HepG2 (cell line): ENCODE measurements at regions not wholly inside any gene's neighbourhood (a gene's known extent, or its start where the extent isn't known, plus 50 kb on each side); places are given as distances from the start of the nearest gene placed in this dataset.

Source experiments
- ATAC-seq: fragments of 200-7000 bp; cut with Tn5 transposase; 3 replicates; pipeline ENCODE4 v1.9.1; 2020; ENCODE audit warnings: mild to moderate bottlenecking, moderate library complexity
- BruUV-seq: library from RNA; stranded (reverse); fragments of 400-500 nt; replicated peaks from 2 replicates; lab custom pipeline; 2021; lab: Mats Ljungman, UMichigan
- CTCF ChIA-PET: fragments of 300-600 bp; formaldehyde crosslinking; extraction: SDS; loops from one replicate; lab custom pipeline; 2021; ENCODE audit warnings: low total read pairs, inconsistent platforms, low intra/inter-chr PET ratio; lab: Yijun Ruan, JAX
- POLR2A ChIA-PET: fragments of 350-600 bp; sonication (Branson Sonifier 250); formaldehyde crosslinking; loops from one replicate; lab custom pipeline; 2020; ENCODE audit warnings: antibody characterized with exemption, inconsistent platforms; lab: Yijun Ruan, JAX
- DNase-seq: peaks from one replicate; pipeline ENCODE4 v3.0.0-alpha.2; 2015; ENCODE audit warnings: low spot score
- FAIRE-seq: peaks from 3 replicates; lab custom pipeline; 2011; peaks lifted over from hg19 to GRCh38; lab: Jason Lieb, UNC
- H2AFZ ChIP-seq: one replicate; pipeline ENCODE4 v1.6.1; 2011; ENCODE audit warnings: low read length, inconsistent platforms
- H3K27ac ChIP-seq: fragments of 300-600 bp; 3 replicates; pipeline ENCODE4 v1.8.0; 2011; ENCODE audit warnings: mixed run types, mild to moderate bottlenecking, mixed read lengths, low read length, inconsistent platforms; ENCODE audit not compliant: insufficient read depth; ENCODE audit errors: extremely low read length
- H3K27me3 ChIP-seq, 2 experiments: fragments of 200-600 bp in 1 of 2; 2 replicates in 1 of 2; 3 replicates in 1 of 2; pipeline versions ENCODE4 v1.6.0 to v1.8.0; 2011; ENCODE audit warnings: low read length in 2 of 2, mild to moderate bottlenecking in 2 of 2, moderate library complexity in 2 of 2, inconsistent platforms in 1 of 2; ENCODE audit not compliant: insufficient read depth in 2 of 2, control insufficient read depth in 1 of 2
- H3K36me3 ChIP-seq, 2 experiments: fragments of 200-600 bp in 1 of 2; replicated peaks in 1 of 2; 2 replicates in 1 of 2; 3 replicates in 1 of 2; pipeline versions ENCODE4 v1.5.1 to v1.8.0; 2011; ENCODE audit warnings: low read length in 2 of 2, inconsistent platforms in 1 of 2; ENCODE audit not compliant: insufficient read depth in 2 of 2, control insufficient read depth in 1 of 2
- H3K4me1 ChIP-seq: 2 replicates; pipeline ENCODE4 v1.5.1; 2012; ENCODE audit warnings: low read length, inconsistent platforms; ENCODE audit not compliant: insufficient read depth
- H3K4me2 ChIP-seq: 2 replicates; pipeline ENCODE4 v1.6.0; 2011; ENCODE audit warnings: low read depth, low read length, inconsistent platforms
- H3K4me3 ChIP-seq, 3 experiments: fragments of 200-600 bp in 1 of 3; sonication (generic), shearing (Covaris generic) in 1 of 3; replicated peaks in 1 of 3; 2 replicates each; pipeline ENCODE4 v1.5.1; 2011 to 2016; ENCODE audit warnings: low read length in 3 of 3, inconsistent platforms in 2 of 3, low read depth in 2 of 3, mild to moderate bottlenecking in 2 of 3, control low read depth in 1 of 3, mixed read lengths in 1 of 3; ENCODE audit not compliant: insufficient read depth in 1 of 3
- H3K79me2 ChIP-seq: one replicate; pipeline ENCODE4 v1.6.1; 2011; ENCODE audit warnings: low read length, inconsistent platforms; ENCODE audit not compliant: insufficient read depth
- H3K9ac ChIP-seq: 2 replicates; pipeline ENCODE4 v1.6.0; 2011; ENCODE audit warnings: mild to moderate bottlenecking, low read depth, low read length, inconsistent platforms; ENCODE audit not compliant: insufficient read depth
- H3K9me3 ChIP-seq: 2 replicates; pipeline ENCODE4 v1.5.1; 2012; ENCODE audit warnings: mild to moderate bottlenecking, low read length
- H4K20me1 ChIP-seq: 2 replicates; pipeline ENCODE4 v1.6.0; 2011; ENCODE audit warnings: inconsistent platforms, mild to moderate bottlenecking, low read length, moderate library complexity; ENCODE audit not compliant: insufficient read depth
- CENPX ChIP-seq: sonication (generic); formaldehyde crosslinking; IDR thresholded peaks from 2 replicates; pipeline ENCODE4 v1.9.0; 2021; ENCODE audit warnings: mild to moderate bottlenecking, missing genetic modification reagents, moderate library complexity
- ELK4 ChIP-seq: sonication (generic); formaldehyde crosslinking; IDR thresholded peaks from 2 replicates; pipeline ENCODE4 v1.9.0; 2021; ENCODE audit warnings: missing genetic modification reagents, borderline replicate concordance
- IKZF5 ChIP-seq: IDR thresholded peaks from 2 replicates; pipeline ENCODE4 v1.6.1; 2018; ENCODE audit warnings: missing genetic modification reagents, mild to moderate bottlenecking, missing compliant biosample characterization
- KLF15 ChIP-seq: sonication (generic); formaldehyde crosslinking; IDR thresholded peaks from 2 replicates; pipeline ENCODE4 v1.8.1; 2023; ENCODE audit warnings: borderline replicate concordance, mild to moderate bottlenecking, inconsistent platforms, missing genetic modification reagents, mixed read lengths
- NFKB2 ChIP-seq: sonication (generic); formaldehyde crosslinking; IDR thresholded peaks from 2 replicates; pipeline ENCODE4 v1.4.0; 2020; ENCODE audit warnings: missing genetic modification reagents, borderline replicate concordance
- NR2F2 ChIP-seq: IDR thresholded peaks from 2 replicates; pipeline ENCODE4 v1.6.1; 2012; ENCODE audit warnings: low read depth, inconsistent platforms, borderline replicate concordance
- SNAPC2 ChIP-seq: sonication (generic); formaldehyde crosslinking; IDR thresholded peaks from 2 replicates; pipeline ENCODE4 v1.8.1; 2022; ENCODE audit warnings: mild to moderate bottlenecking, missing genetic modification reagents
- SSRP1 ChIP-seq: IDR thresholded peaks from 2 replicates; pipeline ENCODE4 v1.6.1; 2016; ENCODE audit warnings: control low read depth
- TBP ChIP-seq: sonication (generic); formaldehyde crosslinking; IDR thresholded peaks from 2 replicates; pipeline ENCODE4 v1.5.0; 2020; ENCODE audit warnings: missing genetic modification reagents
- ZHX1 ChIP-seq: sonication (generic); formaldehyde crosslinking; IDR thresholded peaks from 2 replicates; pipeline ENCODE4 v1.8.1; 2022; ENCODE audit warnings: low read depth, mild to moderate bottlenecking, missing genetic modification reagents
- ZNF674 ChIP-seq: sonication (generic); formaldehyde crosslinking; IDR thresholded peaks from 2 replicates; pipeline ENCODE4 v1.5.0; 2020; ENCODE audit warnings: low read depth, mild to moderate bottlenecking, missing genetic modification reagents
- WGBS: methylation state at CpG from one replicate; pipeline ENCODE4 v1.1.6; 2017; ENCODE audit warnings: low lambda C conversion rate; 5-methylcytosine and 5-hydroxymethylcytosine counted together
- in situ Hi-C: cut with HindIII; loops from 2 replicates; pipeline ENCODE4 v1.10.0; 2017; ENCODE audit warnings: low pct_unique_long_range_greater_than_20kb; ENCODE audit not compliant: extremely low pct_ligation_motif_present
- intact Hi-C: fragments of 100-400 bp; cut with micrococcal nuclease; formaldehyde crosslinking; loops from one replicate; pipeline ENCODE4 v1.10.0; 2022; ENCODE audit not compliant: unreplicated experiment
- TF ChIP-seq, protein P1 (sequence below): IDR thresholded peaks from 2 replicates; pipeline ENCODE4 v1.6.1; 2016; ENCODE audit warnings: missing genetic modification reagents, missing compliant biosample characterization
- TF ChIP-seq, protein P2 (sequence below): sonication (generic); formaldehyde crosslinking; IDR thresholded peaks from 2 replicates; pipeline ENCODE4 v1.4.0; 2020; ENCODE audit warnings: mild to moderate bottlenecking, missing genetic modification reagents
- TF ChIP-seq, protein P3 (sequence below): sonication (generic); formaldehyde crosslinking; IDR thresholded peaks from 2 replicates; pipeline ENCODE4 v1.5.0; 2020; ENCODE audit warnings: missing genetic modification reagents
- TF ChIP-seq, protein P4 (sequence below): IDR thresholded peaks from 2 replicates; pipeline ENCODE4 v1.6.1; 2016; ENCODE audit warnings: missing compliant biosample characterization, missing genetic modification reagents, borderline replicate concordance

DNA sequence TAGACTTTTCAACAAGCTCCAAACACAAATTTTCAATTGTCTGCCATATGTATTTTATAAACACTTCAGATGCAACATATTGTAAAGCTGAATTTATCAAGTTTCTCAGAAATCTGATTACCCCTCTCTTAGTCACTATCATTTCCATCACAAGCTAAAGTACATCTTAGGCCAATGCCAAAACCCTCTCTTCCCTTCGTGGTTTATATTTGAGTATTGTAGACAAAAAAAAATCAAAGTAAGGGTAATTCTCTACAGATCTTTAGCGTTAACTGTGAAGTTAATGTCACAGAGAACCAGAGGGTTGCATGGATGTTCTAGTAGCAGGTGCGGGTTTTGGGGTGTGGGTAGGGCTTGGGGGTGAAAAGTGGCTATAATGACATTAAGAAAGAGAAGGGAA is 387.7 kb upstream of the PTGER4 start:
- H3K27me3 ChIP-seq, result no peaks in the 10 kb centered on the region
- H3K4me3 ChIP-seq, result no peak overlapping the region
- H3K9me3 ChIP-seq, result no peaks in the 10 kb centered on the region
- H3K4me1 ChIP-seq, result no peaks in the 10 kb centered on the region
- WGBS, result 2% methylated on average over 3 of the region's 3 CpGs
- CTCF ChIA-PET, result no interaction called here
- POLR2A ChIA-PET, result no interaction called here
- H3K9ac ChIP-seq, result no peak overlapping the region
- H3K27ac ChIP-seq, result no peak overlapping the region
- intact Hi-C loops (no loop called here), in situ Hi-C loops (no loop called here)
- H3K4me2 ChIP-seq, result no peak overlapping the region
- H2AFZ ChIP-seq, result no peak overlapping the region
- no peaks in the 10 kb centered on the region for H3K36me3 ChIP-seq
- no peak for DNase-seq
- ATAC-seq, result no peak
- no TSS peak for BruUV-seq
- no peaks in the 10 kb centered on the region for H4K20me1 ChIP-seq
- no peak for FAIRE-seq
- H3K79me2 ChIP-seq, result no peaks in the 10 kb centered on the region
- TF ChIP-seq ELK4 (no peak), ZNF674 (CRISPR knock-in tag) (no peak), SNAPC2 (no peak), IKZF5 (CRISPR knock-in tag) (no peak), TBP (no peak), KLF15 (CRISPR knock-in tag) (no peak), SSRP1 (CRISPR knock-in tag) (no peak), CENPX (CRISPR knock-in tag) (no peak), NFKB2 (CRISPR knock-in tag) (no peak), ZHX1 (CRISPR knock-in tag) (no peak), NR2F2 (no peak)
- TF ChIP-seq, protein P1, sequence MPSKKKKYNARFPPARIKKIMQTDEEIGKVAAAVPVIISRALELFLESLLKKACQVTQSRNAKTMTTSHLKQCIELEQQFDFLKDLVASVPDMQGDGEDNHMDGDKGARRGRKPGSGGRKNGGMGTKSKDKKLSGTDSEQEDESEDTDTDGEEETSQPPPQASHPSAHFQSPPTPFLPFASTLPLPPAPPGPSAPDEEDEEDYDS (CRISPR knock-in tag), result no peak
- TF ChIP-seq, protein P2, sequence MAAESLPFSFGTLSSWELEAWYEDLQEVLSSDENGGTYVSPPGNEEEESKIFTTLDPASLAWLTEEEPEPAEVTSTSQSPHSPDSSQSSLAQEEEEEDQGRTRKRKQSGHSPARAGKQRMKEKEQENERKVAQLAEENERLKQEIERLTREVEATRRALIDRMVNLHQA (CRISPR knock-in tag), result no peak
- TF ChIP-seq, protein P3, sequence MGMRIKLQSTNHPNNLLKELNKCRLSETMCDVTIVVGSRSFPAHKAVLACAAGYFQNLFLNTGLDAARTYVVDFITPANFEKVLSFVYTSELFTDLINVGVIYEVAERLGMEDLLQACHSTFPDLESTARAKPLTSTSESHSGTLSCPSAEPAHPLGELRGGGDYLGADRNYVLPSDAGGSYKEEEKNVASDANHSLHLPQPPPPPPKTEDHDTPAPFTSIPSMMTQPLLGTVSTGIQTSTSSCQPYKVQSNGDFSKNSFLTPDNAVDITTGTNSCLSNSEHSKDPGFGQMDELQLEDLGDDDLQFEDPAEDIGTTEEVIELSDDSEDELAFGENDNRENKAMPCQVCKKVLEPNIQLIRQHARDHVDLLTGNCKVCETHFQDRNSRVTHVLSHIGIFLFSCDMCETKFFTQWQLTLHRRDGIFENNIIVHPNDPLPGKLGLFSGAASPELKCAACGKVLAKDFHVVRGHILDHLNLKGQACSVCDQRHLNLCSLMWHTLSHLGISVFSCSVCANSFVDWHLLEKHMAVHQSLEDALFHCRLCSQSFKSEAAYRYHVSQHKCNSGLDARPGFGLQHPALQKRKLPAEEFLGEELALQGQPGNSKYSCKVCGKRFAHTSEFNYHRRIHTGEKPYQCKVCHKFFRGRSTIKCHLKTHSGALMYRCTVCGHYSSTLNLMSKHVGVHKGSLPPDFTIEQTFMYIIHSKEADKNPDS, result no peak
- TF ChIP-seq, protein P4, sequence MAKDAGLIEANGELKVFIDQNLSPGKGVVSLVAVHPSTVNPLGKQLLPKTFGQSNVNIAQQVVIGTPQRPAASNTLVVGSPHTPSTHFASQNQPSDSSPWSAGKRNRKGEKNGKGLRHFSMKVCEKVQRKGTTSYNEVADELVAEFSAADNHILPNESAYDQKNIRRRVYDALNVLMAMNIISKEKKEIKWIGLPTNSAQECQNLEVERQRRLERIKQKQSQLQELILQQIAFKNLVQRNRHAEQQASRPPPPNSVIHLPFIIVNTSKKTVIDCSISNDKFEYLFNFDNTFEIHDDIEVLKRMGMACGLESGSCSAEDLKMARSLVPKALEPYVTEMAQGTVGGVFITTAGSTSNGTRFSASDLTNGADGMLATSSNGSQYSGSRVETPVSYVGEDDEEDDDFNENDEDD, result no peak
- TF ChIP-seq, all 625 proteins: peak for 0
